ENCODE measurements at regions not wholly inside any gene's neighbourhood (a gene's known extent, or its start where the extent isn't known, plus 50 kb on each side); places are given as distances from the start of the nearest gene placed in this dataset.

DNA sequence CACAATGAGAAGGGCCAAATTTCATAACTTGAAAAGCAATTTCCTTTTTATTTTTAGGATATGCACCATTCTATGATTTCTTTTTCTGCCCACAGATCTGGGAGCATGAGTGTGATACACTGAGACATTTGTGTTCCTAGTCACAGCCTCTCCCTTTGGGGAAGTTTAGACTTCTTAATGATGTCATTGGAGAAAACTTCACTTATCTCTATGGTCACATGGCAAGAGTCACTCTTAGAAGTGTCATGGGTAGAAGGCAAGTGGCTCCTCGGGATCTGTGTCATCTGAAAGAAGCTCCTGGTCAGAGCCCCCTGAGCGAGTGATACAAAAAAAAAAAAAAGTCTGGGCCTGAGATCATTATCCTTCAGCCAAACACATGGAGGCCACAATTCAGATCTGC, 62.5 kb upstream of the LGALSL start:
- TF ChIP-seq, protein P1, sequence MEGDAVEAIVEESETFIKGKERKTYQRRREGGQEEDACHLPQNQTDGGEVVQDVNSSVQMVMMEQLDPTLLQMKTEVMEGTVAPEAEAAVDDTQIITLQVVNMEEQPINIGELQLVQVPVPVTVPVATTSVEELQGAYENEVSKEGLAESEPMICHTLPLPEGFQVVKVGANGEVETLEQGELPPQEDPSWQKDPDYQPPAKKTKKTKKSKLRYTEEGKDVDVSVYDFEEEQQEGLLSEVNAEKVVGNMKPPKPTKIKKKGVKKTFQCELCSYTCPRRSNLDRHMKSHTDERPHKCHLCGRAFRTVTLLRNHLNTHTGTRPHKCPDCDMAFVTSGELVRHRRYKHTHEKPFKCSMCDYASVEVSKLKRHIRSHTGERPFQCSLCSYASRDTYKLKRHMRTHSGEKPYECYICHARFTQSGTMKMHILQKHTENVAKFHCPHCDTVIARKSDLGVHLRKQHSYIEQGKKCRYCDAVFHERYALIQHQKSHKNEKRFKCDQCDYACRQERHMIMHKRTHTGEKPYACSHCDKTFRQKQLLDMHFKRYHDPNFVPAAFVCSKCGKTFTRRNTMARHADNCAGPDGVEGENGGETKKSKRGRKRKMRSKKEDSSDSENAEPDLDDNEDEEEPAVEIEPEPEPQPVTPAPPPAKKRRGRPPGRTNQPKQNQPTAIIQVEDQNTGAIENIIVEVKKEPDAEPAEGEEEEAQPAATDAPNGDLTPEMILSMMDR (IDR thresholded peaks at IDR 0.05; ENCODE audit: poor library complexity, severe bottlenecking): no peak
- TF ChIP-seq SMC3 (conservative IDR thresholded peaks at IDR 0.05; ENCODE audit: poor library complexity) (no peak), MXI1 (conservative IDR thresholded peaks at IDR 0.05; ENCODE audit: poor library complexity, severe bottlenecking) (no peak)
